MM.1S (cell line): ENCODE measurements at regions not wholly inside any gene's neighbourhood (a gene's known extent, or its start where the extent isn't known, plus 50 kb on each side); places are given as distances from the start of the nearest gene placed in this dataset.

Experiments
- EZH2 ChIP-seq: fragments of 300-600 bp; sonication (generic); optimal IDR thresholded peaks from 2 replicates; pipeline ENCODE3; 2017; ENCODE audit warnings: low read depth, mild to moderate bottlenecking, antibody characterized with exemption, low read length, mixed read lengths
- EZH2phosphoT487 ChIP-seq: fragments of 300-600 bp; sonication (generic); IDR thresholded peaks from 2 replicates; pipeline ENCODE4 v1.6.1; 2018; ENCODE audit warnings: antibody characterized with exemption, low read length
- TF ChIP-seq, protein P1 (sequence below): fragments of 300-600 bp; sonication (generic); IDR thresholded peaks from 2 replicates; pipeline ENCODE4 v1.5.1; 2016; ENCODE audit warnings: antibody characterized with exemption, low read length, mixed read lengths

DNA sequence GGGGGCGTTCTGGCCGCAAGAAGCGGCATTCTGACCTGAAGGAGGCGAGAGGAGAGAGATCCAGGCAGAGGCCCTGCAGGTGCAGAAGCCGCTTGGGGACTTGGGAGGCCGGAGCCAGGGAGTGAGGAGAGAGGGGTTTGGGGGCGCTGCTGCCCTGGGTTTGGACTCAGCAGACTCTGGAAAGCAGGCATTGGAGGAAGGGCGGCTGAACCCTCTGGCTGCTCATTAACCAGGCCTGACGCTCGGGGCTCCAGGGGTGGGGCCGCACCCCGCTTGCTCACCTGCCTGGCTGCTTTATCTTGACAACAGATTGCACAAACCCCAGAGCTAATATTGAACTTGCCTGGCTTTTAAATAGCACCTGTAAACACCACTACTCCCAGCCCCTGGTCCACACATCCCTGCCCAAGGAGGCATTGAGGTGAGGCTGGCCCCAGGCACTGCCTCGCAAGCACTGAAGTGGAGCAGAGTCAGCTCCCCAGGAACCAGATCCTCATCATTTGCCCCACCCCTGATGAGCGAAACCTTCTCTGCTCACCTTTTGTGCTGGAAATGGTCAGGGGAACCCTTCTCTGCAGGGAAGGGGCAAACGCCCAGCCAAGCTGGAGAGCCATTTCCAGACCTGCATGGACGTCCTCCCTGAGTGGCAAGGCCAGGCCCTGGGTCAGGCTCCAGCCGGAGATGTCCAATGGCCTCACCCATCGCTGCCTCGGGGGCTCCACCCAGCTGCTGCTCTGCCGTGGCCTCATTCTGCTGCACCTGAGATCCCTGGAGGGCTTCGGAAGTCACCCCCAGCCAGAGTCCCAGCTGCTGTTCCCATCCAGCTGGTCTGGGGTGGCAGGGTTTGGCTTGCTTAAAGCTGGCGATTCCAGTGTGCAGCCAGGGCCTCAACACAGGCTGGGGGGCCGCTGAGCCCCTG lies 190.2 kb upstream of the GSE1 start:
- TF ChIP-seq, protein P1, sequence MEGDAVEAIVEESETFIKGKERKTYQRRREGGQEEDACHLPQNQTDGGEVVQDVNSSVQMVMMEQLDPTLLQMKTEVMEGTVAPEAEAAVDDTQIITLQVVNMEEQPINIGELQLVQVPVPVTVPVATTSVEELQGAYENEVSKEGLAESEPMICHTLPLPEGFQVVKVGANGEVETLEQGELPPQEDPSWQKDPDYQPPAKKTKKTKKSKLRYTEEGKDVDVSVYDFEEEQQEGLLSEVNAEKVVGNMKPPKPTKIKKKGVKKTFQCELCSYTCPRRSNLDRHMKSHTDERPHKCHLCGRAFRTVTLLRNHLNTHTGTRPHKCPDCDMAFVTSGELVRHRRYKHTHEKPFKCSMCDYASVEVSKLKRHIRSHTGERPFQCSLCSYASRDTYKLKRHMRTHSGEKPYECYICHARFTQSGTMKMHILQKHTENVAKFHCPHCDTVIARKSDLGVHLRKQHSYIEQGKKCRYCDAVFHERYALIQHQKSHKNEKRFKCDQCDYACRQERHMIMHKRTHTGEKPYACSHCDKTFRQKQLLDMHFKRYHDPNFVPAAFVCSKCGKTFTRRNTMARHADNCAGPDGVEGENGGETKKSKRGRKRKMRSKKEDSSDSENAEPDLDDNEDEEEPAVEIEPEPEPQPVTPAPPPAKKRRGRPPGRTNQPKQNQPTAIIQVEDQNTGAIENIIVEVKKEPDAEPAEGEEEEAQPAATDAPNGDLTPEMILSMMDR, result no peak
- TF ChIP-seq EZH2, result no peak
- TF ChIP-seq EZH2phosphoT487, result no peak
